Amygdala (tissue), 56 donors: ENCODE measurements at regions not wholly inside any gene's neighbourhood (a gene's known extent, or its start where the extent isn't known, plus 50 kb on each side); places are given as distances from the start of the nearest gene placed in this dataset.
"Not testable (repeated sequence)": the region's sequence is repeated elsewhere in the genome, so short reads cannot be mapped to it uniquely, and the experiment has no call there.

Experiments
- DNase-seq, 56 donors: peaks; one replicate each; lab custom pipeline; 2025; lab: John Stamatoyannopoulos, UW

- not testable (repeated sequence) for DNase-seq
These were observed 49.9 kb upstream of the CHD2 start for GRCh38 chr15:92850218-92850617.
